Osteocyte (in vitro differentiated cells): ENCODE measurements at regions not wholly inside any gene's neighbourhood (a gene's known extent, or its start where the extent isn't known, plus 50 kb on each side); places are given as distances from the start of the nearest gene placed in this dataset.
A peak's percentile ranks its signal among the peaks of the same experiment; 100 is the strongest.
"Not testable (repeated sequence)": the region's sequence is repeated elsewhere in the genome, so short reads cannot be mapped to it uniquely, and the experiment has no call there.

Experiments used
- DNase-seq: peaks from one replicate; pipeline ENCODE4 v3.0.0; 2021; ENCODE audit warnings: mixed read lengths; ENCODE audit not compliant: unreplicated experiment; ENCODE audit errors: extremely low spot score
- H3K27ac Mint-ChIP-seq: one replicate; pipeline ENCODE4 v1.8.0; 2021; ENCODE audit warnings: mild to moderate bottlenecking, mixed read lengths; ENCODE audit not compliant: unreplicated experiment
- H3K27me3 Mint-ChIP-seq: one replicate; pipeline ENCODE4 v1.8.0; 2021; ENCODE audit warnings: mixed read lengths; ENCODE audit not compliant: unreplicated experiment
- H3K36me3 Mint-ChIP-seq: one replicate; pipeline ENCODE4 v1.8.0; 2021; ENCODE audit warnings: mixed read lengths; ENCODE audit not compliant: unreplicated experiment
- H3K4me1 Mint-ChIP-seq: one replicate; pipeline ENCODE4 v1.8.0; 2021; ENCODE audit warnings: mixed read lengths; ENCODE audit not compliant: unreplicated experiment
- H3K4me3 Mint-ChIP-seq: one replicate; pipeline ENCODE4 v1.8.0; 2021; ENCODE audit warnings: mild to moderate bottlenecking, moderate library complexity, mixed read lengths; ENCODE audit not compliant: unreplicated experiment
- H3K9me3 Mint-ChIP-seq: one replicate; pipeline ENCODE4 v1.8.0; 2021; ENCODE audit warnings: mixed read lengths; ENCODE audit not compliant: unreplicated experiment
- CTCF ChIP-seq: fragments of 200-600 bp; sonication (generic); IDR thresholded peaks from 2 replicates; pipeline ENCODE4 v1.5.0; 2021; ENCODE audit warnings: antibody characterized with exemption, mild to moderate bottlenecking, moderate library complexity

GRCh38 chr20:58032599-58032998 lies 195.9 kb downstream of the ANKRD60 start:
- Mint-ChIP-seq H3K36me3 (no peaks in the 10 kb centered on the region), H3K4me1 (peaks cover 1% of the 10 kb centered on the region), H3K27me3 (peaks cover 73% of the 10 kb centered on the region), H3K9me3 (peaks cover 4% of the 10 kb centered on the region), H3K27ac (no peak overlapping the region), H3K4me3 (no peak overlapping the region)
- peak; percentile 27 for DNase-seq
- no peak for TF ChIP-seq CTCF

GRCh38 chr20:58031350-58031749 lies 197.1 kb downstream of the ANKRD60 start:
- H3K27me3 Mint-ChIP-seq: peaks cover 70% of the 10 kb centered on the region
- not testable (repeated sequence) for H3K4me3 Mint-ChIP-seq, H3K27ac Mint-ChIP-seq, H3K4me1 Mint-ChIP-seq, H3K36me3 Mint-ChIP-seq, H3K9me3 Mint-ChIP-seq
- peak; percentile 66 for DNase-seq

GRCh38 chr20:58028123-58028522 lies 200.3 kb downstream of the ANKRD60 start:
- H3K27me3 Mint-ChIP-seq: peaks cover 44% of the 10 kb centered on the region
- DNase-seq: peak; percentile 74
- H3K9me3 Mint-ChIP-seq: no peaks in the 10 kb centered on the region
- H3K27ac Mint-ChIP-seq: no peak overlapping the region
- no peak overlapping the region for H3K4me3 Mint-ChIP-seq
- H3K4me1 Mint-ChIP-seq: no peaks in the 10 kb centered on the region
- H3K36me3 Mint-ChIP-seq: no peaks in the 10 kb centered on the region
- TF ChIP-seq CTCF: peak; percentile 29

- peaks cover 40% of the 10 kb centered on the region for H3K27me3 Mint-ChIP-seq
- H3K9me3 Mint-ChIP-seq: no peaks in the 10 kb centered on the region
- no peaks in the 10 kb centered on the region for H3K4me1 Mint-ChIP-seq
- H3K4me3 Mint-ChIP-seq: no peak overlapping the region
- peak; percentile 63 for DNase-seq
- H3K27ac Mint-ChIP-seq: no peak overlapping the region
- TF ChIP-seq CTCF: no peak
- no peaks in the 10 kb centered on the region for H3K36me3 Mint-ChIP-seq
Measured at GRCh38 chr20:58026361-58026760, 202.1 kb downstream of the ANKRD60 start.

GRCh38 chr20:58025233-58025632 lies 203.2 kb downstream of the ANKRD60 start:
- Mint-ChIP-seq H3K4me3 (no peak overlapping the region), H3K9me3 (no peaks in the 10 kb centered on the region)

More at GRCh38 chr20:58025233-58025632, 203.2 kb downstream of the ANKRD60 start:
- H3K27ac Mint-ChIP-seq: no peak overlapping the region
- peaks cover 35% of the 10 kb centered on the region for H3K27me3 Mint-ChIP-seq
- peak; percentile 62 for DNase-seq
- no peak for TF ChIP-seq CTCF
- H3K4me1 Mint-ChIP-seq: no peaks in the 10 kb centered on the region
- no peaks in the 10 kb centered on the region for H3K36me3 Mint-ChIP-seq
